ENCODE measurements at regions not wholly inside any gene's neighbourhood (a gene's known extent, or its start where the extent isn't known, plus 50 kb on each side); places are given as distances from the start of the nearest gene placed in this dataset.

DNA sequence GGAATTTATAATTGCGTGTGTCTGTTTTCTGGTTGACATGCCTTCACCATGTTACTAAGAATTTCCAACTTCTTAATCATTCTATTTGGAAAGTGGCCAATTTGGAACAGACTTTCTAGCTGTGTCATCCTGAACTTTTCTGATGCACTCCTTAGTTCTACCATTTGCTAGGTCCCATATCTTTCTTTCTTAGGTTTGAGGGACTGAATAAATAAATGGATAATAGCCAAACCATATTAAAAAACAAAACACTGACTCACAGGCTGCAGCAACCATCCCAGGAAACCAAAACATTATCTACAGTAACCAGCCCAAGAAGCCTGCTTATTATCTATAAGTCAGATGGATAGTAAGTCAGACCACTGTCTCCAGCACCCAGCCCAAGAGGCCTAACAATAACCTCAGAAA lies 57.5 kb upstream of the PLET1 start:
- no peak overlapping the region for H2BK15ac ChIP-seq (ENCODE audit: low read length)
- H3K4me1 ChIP-seq (ENCODE audit: control insufficient read depth in 2 of 2, insufficient read depth in 1 of 2, low read depth in 1 of 2, low read length in 2 of 2) = no peaks in the 10 kb centered on the region
- no CpG with 5 or more reads among the region's 1 CpG for WGBS, 2 donors (ENCODE audit: extremely low coverage in 2 of 2, insufficient read length in 2 of 2, insufficient replicate concordance in 1 of 2)
- no peak overlapping the region for H2BK120ac ChIP-seq (ENCODE audit: low read depth, low read length)
- H3K4me2 ChIP-seq (ENCODE audit: insufficient read depth, low read length, poor library complexity, severe bottlenecking) = no peak overlapping the region
- peaks cover 0 to 8% (median 0%) of the 10 kb centered on the region in 3 experiments for H3K27me3 ChIP-seq (ENCODE audit: control insufficient read depth in 3 of 3, insufficient read depth in 3 of 3, low read depth in 1 of 3, low read length in 3 of 3)
- no peak overlapping the region for H4K91ac ChIP-seq (ENCODE audit: low read depth, low read length, poor library complexity)
- H2BK12ac ChIP-seq (ENCODE audit: low read length) = no peak overlapping the region
- no peak overlapping the region for H2AK5ac ChIP-seq (ENCODE audit: low read depth, low read length)
- no peak overlapping the region for H3K4ac ChIP-seq (ENCODE audit: low read length)
- no peaks in the 10 kb centered on the region for H3K79me1 ChIP-seq (ENCODE audit: low read depth, low read length)
- H2BK5ac ChIP-seq (ENCODE audit: low read length) = no peak overlapping the region
- no peak overlapping the region for H4K8ac ChIP-seq (ENCODE audit: low read depth, low read length)
- no peak overlapping the region for H3K9ac ChIP-seq (ENCODE audit: low read depth, low read length, poor library complexity)
- H3K18ac ChIP-seq (ENCODE audit: low read length) = no peak overlapping the region
- H3K36me3 ChIP-seq (replicated peaks in 1 of 2; ENCODE audit: control insufficient read depth in 2 of 2, insufficient read depth in 2 of 2, low read length in 2 of 2) = no peaks in the 10 kb centered on the region
- DNase-seq (ENCODE audit: low spot score) = no peak
- H3K14ac ChIP-seq (ENCODE audit: low read length) = no peak overlapping the region
- no peak overlapping the region for H3K27ac ChIP-seq (replicated peaks; ENCODE audit: low read length)
- no peak overlapping the region for H3K23ac ChIP-seq (ENCODE audit: low read depth, low read length, poor library complexity)
- H3K4me3 ChIP-seq (ENCODE audit: low read length in 2 of 2) = no peak overlapping the region
- no peak overlapping the region for H2AFZ ChIP-seq (ENCODE audit: low read length)
- no peaks in the 10 kb centered on the region for H3K9me3 ChIP-seq (replicated peaks in 1 of 2; ENCODE audit: control insufficient read depth in 2 of 2, insufficient read depth in 1 of 2, low read depth in 1 of 2, low read length in 2 of 2)

DNA sequence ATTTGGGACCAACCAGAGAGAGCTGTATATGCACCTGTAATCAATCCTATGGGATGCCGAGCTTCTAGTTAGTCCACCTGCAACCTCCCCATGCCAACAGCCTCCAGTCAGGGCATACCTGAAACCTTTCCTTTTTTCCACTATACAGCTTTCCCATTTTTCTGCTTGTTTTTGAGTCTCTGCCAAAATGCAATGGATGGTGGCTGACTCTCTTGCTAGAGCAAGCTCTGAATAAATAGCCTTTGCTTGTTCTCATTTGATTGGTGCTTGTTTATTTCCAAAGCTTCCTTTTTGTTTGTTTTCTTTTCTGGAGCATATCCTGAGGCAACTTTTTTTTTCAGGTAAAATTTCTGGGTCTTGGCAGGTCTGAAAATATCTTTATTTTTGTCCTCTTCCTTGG lies 58.0 kb upstream of the PLET1 start:
- Histone ChIP-seq H2BK120ac (ENCODE audit: low read depth, low read length) (no peak overlapping the region), H3K27ac (replicated peaks; ENCODE audit: low read length) (no peak overlapping the region), H4K8ac (ENCODE audit: low read depth, low read length) (no peak overlapping the region), H3K9ac (ENCODE audit: low read depth, low read length, poor library complexity) (no peak overlapping the region), H2BK12ac (ENCODE audit: low read length) (no peak overlapping the region), H3K4me1 (ENCODE audit: control insufficient read depth in 2 of 2, insufficient read depth in 1 of 2, low read depth in 1 of 2, low read length in 2 of 2) (no peaks in the 10 kb centered on the region), H3K4ac (ENCODE audit: low read length) (no peak overlapping the region), H2BK15ac (ENCODE audit: low read length) (no peak overlapping the region), H2AFZ (ENCODE audit: low read length) (no peak overlapping the region), H4K91ac (ENCODE audit: low read depth, low read length, poor library complexity) (no peak overlapping the region), H3K23ac (ENCODE audit: low read depth, low read length, poor library complexity) (no peak overlapping the region), H3K36me3 (replicated peaks in 1 of 2; ENCODE audit: control insufficient read depth in 2 of 2, insufficient read depth in 2 of 2, low read length in 2 of 2) (no peaks in the 10 kb centered on the region), H3K27me3 (ENCODE audit: control insufficient read depth in 3 of 3, insufficient read depth in 3 of 3, low read depth in 1 of 3, low read length in 3 of 3) (peaks cover 0 to 4% (median 0%) of the 10 kb centered on the region in 3 experiments), H3K4me2 (ENCODE audit: insufficient read depth, low read length, poor library complexity, severe bottlenecking) (no peak overlapping the region), H2AK5ac (ENCODE audit: low read depth, low read length) (no peak overlapping the region), H3K79me1 (ENCODE audit: low read depth, low read length) (no peaks in the 10 kb centered on the region), H2BK5ac (ENCODE audit: low read length) (no peak overlapping the region), H3K14ac (ENCODE audit: low read length) (no peak overlapping the region), H3K18ac (ENCODE audit: low read length) (no peak overlapping the region), H3K4me3 (ENCODE audit: low read length in 2 of 2) (no peak overlapping the region), H3K9me3 (replicated peaks in 1 of 2; ENCODE audit: control insufficient read depth in 2 of 2, insufficient read depth in 1 of 2, low read depth in 1 of 2, low read length in 2 of 2) (no peaks in the 10 kb centered on the region)
- no CpG with 5 or more reads among the region's 1 CpG for WGBS, 2 donors (ENCODE audit: extremely low coverage in 2 of 2, insufficient read length in 2 of 2, insufficient replicate concordance in 1 of 2)
- no peak for DNase-seq (ENCODE audit: low spot score)

DNA sequence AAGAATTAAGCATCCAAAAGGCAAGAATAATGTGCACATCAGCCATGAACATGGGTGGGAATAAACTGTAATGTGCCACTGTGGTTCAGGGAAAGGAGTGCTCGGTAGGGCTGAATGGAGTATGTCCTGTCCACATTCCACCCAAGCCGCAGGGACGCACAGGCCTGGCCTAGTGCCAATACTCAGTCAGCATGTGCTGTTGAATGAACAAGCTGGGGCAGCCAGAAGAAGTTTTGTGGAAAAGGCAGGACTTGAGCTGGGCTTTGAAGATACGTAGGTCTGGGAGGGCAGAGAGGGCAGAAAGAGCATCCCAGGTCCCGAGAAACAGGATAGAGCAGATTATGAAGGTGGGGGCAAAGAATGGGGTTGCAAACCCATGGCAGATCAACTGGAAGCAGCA lies 60.0 kb upstream of the PLET1 start:
- no peak overlapping the region for H2BK120ac ChIP-seq (ENCODE audit: low read depth, low read length)
- no peak overlapping the region for H2AFZ ChIP-seq (ENCODE audit: low read length)
- no peak overlapping the region for H4K8ac ChIP-seq (ENCODE audit: low read depth, low read length)
- H3K4me3 ChIP-seq (ENCODE audit: low read length in 2 of 2) = no peak overlapping the region
- H3K9ac ChIP-seq (ENCODE audit: low read depth, low read length, poor library complexity) = no peak overlapping the region
- H2BK12ac ChIP-seq (ENCODE audit: low read length) = no peak overlapping the region
- no peak overlapping the region for H3K14ac ChIP-seq (ENCODE audit: low read length)
- no peaks in the 10 kb centered on the region for H3K27me3 ChIP-seq (ENCODE audit: control insufficient read depth in 3 of 3, insufficient read depth in 3 of 3, low read depth in 1 of 3, low read length in 3 of 3)
- H3K23ac ChIP-seq (ENCODE audit: low read depth, low read length, poor library complexity) = no peak overlapping the region
- no peaks in the 10 kb centered on the region for H3K79me1 ChIP-seq (ENCODE audit: low read depth, low read length)
- H2BK15ac ChIP-seq (ENCODE audit: low read length) = no peak overlapping the region
- no peak overlapping the region for H3K4me2 ChIP-seq (ENCODE audit: insufficient read depth, low read length, poor library complexity, severe bottlenecking)
- H3K4ac ChIP-seq (ENCODE audit: low read length) = peak overlapping the region; percentile 68
- no CpG with 5 or more reads among the region's 5 CpGs for WGBS, 2 donors (ENCODE audit: extremely low coverage in 2 of 2, insufficient read length in 2 of 2, insufficient replicate concordance in 1 of 2)
- H4K91ac ChIP-seq (ENCODE audit: low read depth, low read length, poor library complexity) = no peak overlapping the region
- no peaks in the 10 kb centered on the region for H3K4me1 ChIP-seq (ENCODE audit: control insufficient read depth in 2 of 2, insufficient read depth in 1 of 2, low read depth in 1 of 2, low read length in 2 of 2)
- H3K27ac ChIP-seq (replicated peaks; ENCODE audit: low read length) = no peak overlapping the region
- no peak overlapping the region for H3K18ac ChIP-seq (ENCODE audit: low read length)
- H3K9me3 ChIP-seq (replicated peaks in 1 of 2; ENCODE audit: control insufficient read depth in 2 of 2, insufficient read depth in 1 of 2, low read depth in 1 of 2, low read length in 2 of 2) = no peaks in the 10 kb centered on the region
- no peaks in the 10 kb centered on the region for H3K36me3 ChIP-seq (replicated peaks in 1 of 2; ENCODE audit: control insufficient read depth in 2 of 2, insufficient read depth in 2 of 2, low read length in 2 of 2)
- no peak overlapping the region for H2BK5ac ChIP-seq (ENCODE audit: low read length)
- no peak for DNase-seq (ENCODE audit: low spot score)
- H2AK5ac ChIP-seq (ENCODE audit: low read depth, low read length) = no peak overlapping the region

DNA sequence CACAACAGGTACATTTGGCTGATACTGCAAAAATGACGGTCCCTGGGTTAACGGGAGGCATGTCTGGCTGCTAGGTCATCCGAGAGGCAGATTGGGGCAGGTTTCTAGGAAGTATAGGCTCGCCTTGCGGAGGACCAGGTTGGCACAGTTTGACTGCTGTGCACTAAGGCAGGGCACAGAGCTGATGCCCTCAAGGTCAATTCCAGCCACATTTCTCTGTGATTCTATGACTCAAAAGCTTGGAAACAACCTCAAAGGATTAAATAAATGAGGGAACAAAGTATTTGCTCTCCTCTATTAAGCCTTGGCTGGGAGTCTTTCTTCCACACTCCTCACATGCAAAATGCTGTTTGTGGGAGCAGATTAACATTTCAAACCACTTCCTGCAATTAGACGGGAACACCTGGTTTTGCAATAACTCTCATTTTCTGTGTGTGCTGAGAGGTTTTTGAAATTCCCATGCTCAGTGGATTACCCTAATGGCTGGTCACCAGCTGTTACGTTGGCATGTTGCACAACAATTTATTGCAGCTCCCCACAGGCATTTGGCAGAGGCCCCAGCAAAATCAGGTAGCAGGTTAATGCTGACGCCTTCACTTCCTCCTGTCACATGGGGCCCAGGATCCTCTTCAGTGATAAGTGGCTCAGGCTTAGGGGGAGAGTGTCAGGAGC lies 61.0 kb upstream of the PLET1 start:
- H3K23ac ChIP-seq (ENCODE audit: low read depth, low read length, poor library complexity) = no peak overlapping the region
- H3K9me3 ChIP-seq (replicated peaks in 1 of 2; ENCODE audit: control insufficient read depth in 2 of 2, insufficient read depth in 1 of 2, low read depth in 1 of 2, low read length in 2 of 2) = no peaks in the 10 kb centered on the region
- H2AFZ ChIP-seq (ENCODE audit: low read length) = no peak overlapping the region
- H3K14ac ChIP-seq (ENCODE audit: low read length) = no peak overlapping the region
- no peak overlapping the region for H3K4me3 ChIP-seq (ENCODE audit: low read length in 2 of 2)
- H2BK12ac ChIP-seq (ENCODE audit: low read length) = no peak overlapping the region
- H2BK120ac ChIP-seq (ENCODE audit: low read depth, low read length) = no peak overlapping the region
- H3K36me3 ChIP-seq (replicated peaks in 1 of 2; ENCODE audit: control insufficient read depth in 2 of 2, insufficient read depth in 2 of 2, low read length in 2 of 2) = no peaks in the 10 kb centered on the region
- H4K8ac ChIP-seq (ENCODE audit: low read depth, low read length) = no peak overlapping the region
- H3K27me3 ChIP-seq (ENCODE audit: control insufficient read depth in 3 of 3, insufficient read depth in 3 of 3, low read depth in 1 of 3, low read length in 3 of 3) = no peaks in the 10 kb centered on the region
- no peak overlapping the region for H3K4ac ChIP-seq (ENCODE audit: low read length)
- no peak overlapping the region for H4K91ac ChIP-seq (ENCODE audit: low read depth, low read length, poor library complexity)
- H3K27ac ChIP-seq (replicated peaks; ENCODE audit: low read length) = no peak overlapping the region
- H2BK5ac ChIP-seq (ENCODE audit: low read length) = no peak overlapping the region
- no peak overlapping the region for H3K18ac ChIP-seq (ENCODE audit: low read length)
- H3K4me2 ChIP-seq (ENCODE audit: insufficient read depth, low read length, poor library complexity, severe bottlenecking) = no peak overlapping the region
- no peaks in the 10 kb centered on the region for H3K79me1 ChIP-seq (ENCODE audit: low read depth, low read length)
- H2AK5ac ChIP-seq (ENCODE audit: low read depth, low read length) = no peak overlapping the region
- DNase-seq (ENCODE audit: low spot score) = no peak
- WGBS, 2 donors (ENCODE audit: extremely low coverage in 2 of 2, insufficient read length in 2 of 2, insufficient replicate concordance in 1 of 2) = no CpG with 5 or more reads among the region's 8 CpGs
- H3K9ac ChIP-seq (ENCODE audit: low read depth, low read length, poor library complexity) = no peak overlapping the region
- no peak overlapping the region for H2BK15ac ChIP-seq (ENCODE audit: low read length)
- H3K4me1 ChIP-seq (ENCODE audit: control insufficient read depth in 2 of 2, insufficient read depth in 1 of 2, low read depth in 1 of 2, low read length in 2 of 2) = no peaks in the 10 kb centered on the region

Data from neuronal stem cell (in vitro differentiated cells).